H9 (cell line): ENCODE measurements at regions not wholly inside any gene's neighbourhood (a gene's known extent, or its start where the extent isn't known, plus 50 kb on each side); places are given as distances from the start of the nearest gene placed in this dataset.

ENCODE experiments used
- DNase-seq: peaks from one replicate; pipeline ENCODE4 v3.0.0-alpha.2; 2017
- H2AFZ ChIP-seq: one replicate; pipeline ENCODE4 v1.6.1; 2013; ENCODE audit warnings: mild to moderate bottlenecking, low read length, control low read depth, moderate library complexity
- H2AK5ac ChIP-seq: 2 replicates; pipeline ENCODE4 v1.6.1; 2013; ENCODE audit warnings: low read length, control low read depth, mixed read lengths; ENCODE audit not compliant: insufficient read length
- H2BK120ac ChIP-seq: one replicate; pipeline ENCODE4 v1.6.1; 2013; ENCODE audit warnings: low read depth, mild to moderate bottlenecking, low read length, control low read depth, inconsistent platforms; ENCODE audit not compliant: poor library complexity, severe bottlenecking
- H2BK12ac ChIP-seq: 2 replicates; pipeline ENCODE4 v1.6.1; 2013; ENCODE audit warnings: low read length, control low read depth, mixed read lengths, low read depth; ENCODE audit not compliant: insufficient read length
- H2BK15ac ChIP-seq: 2 replicates; pipeline ENCODE4 v1.6.1; 2013; ENCODE audit warnings: low read depth, low read length, control low read depth
- H2BK20ac ChIP-seq: one replicate; pipeline ENCODE4 v1.6.1; 2013; ENCODE audit warnings: low read depth, mild to moderate bottlenecking, low read length, control low read depth, inconsistent platforms; ENCODE audit not compliant: poor library complexity, severe bottlenecking
- H2BK5ac ChIP-seq: 2 replicates; pipeline ENCODE4 v1.6.1; 2013; ENCODE audit warnings: low read length, control low read depth, mixed read lengths; ENCODE audit not compliant: insufficient read length
- H3K14ac ChIP-seq: 2 replicates; pipeline ENCODE4 v1.6.1; 2013; ENCODE audit warnings: low read length, control low read depth; ENCODE audit not compliant: insufficient read depth
- H3K18ac ChIP-seq: 2 replicates; pipeline ENCODE4 v1.6.1; 2013; ENCODE audit warnings: low read depth, mild to moderate bottlenecking, mixed read lengths, low read length, control low read depth; ENCODE audit not compliant: insufficient read length
- H3K23ac ChIP-seq: 2 replicates; pipeline ENCODE4 v1.6.1; 2013; ENCODE audit warnings: low read length, control low read depth, mixed read lengths, low read depth; ENCODE audit not compliant: insufficient read length
- H3K23me2 ChIP-seq: 2 replicates; pipeline ENCODE4 v1.6.1; 2013; ENCODE audit warnings: low read depth, mild to moderate bottlenecking, mixed read lengths, low read length, control low read depth; ENCODE audit not compliant: insufficient read length, poor library complexity, severe bottlenecking
- H3K27ac ChIP-seq: 2 replicates; pipeline ENCODE4 v1.5.1; 2013; ENCODE audit warnings: low read length, control low read depth, mixed read lengths, low read depth; ENCODE audit not compliant: insufficient read length
- H3K27me3 ChIP-seq: 2 replicates; pipeline ENCODE4 v1.6.1; 2013; ENCODE audit warnings: low read length, control low read depth, inconsistent platforms; ENCODE audit not compliant: insufficient read depth
- H3K4ac ChIP-seq: 2 replicates; pipeline ENCODE4 v1.6.1; 2013; ENCODE audit warnings: low read depth, mild to moderate bottlenecking, control low read depth, inconsistent platforms, low read length, moderate library complexity
- H3K4me1 ChIP-seq: 2 replicates; pipeline ENCODE4 v1.6.1; 2013; ENCODE audit warnings: low read length, control low read depth, inconsistent platforms; ENCODE audit not compliant: insufficient read depth
- H3K4me2 ChIP-seq: 2 replicates; pipeline ENCODE4 v1.6.1; 2013; ENCODE audit warnings: low read length, control low read depth, mixed read lengths; ENCODE audit not compliant: insufficient read length, insufficient read depth
- H3K56ac ChIP-seq: 2 replicates; pipeline ENCODE4 v1.6.1; 2013; ENCODE audit warnings: low read depth, mild to moderate bottlenecking, mixed read lengths, low read length, control low read depth; ENCODE audit not compliant: insufficient read length
- H3K79me1 ChIP-seq: 2 replicates; pipeline ENCODE4 v1.6.1; 2013; ENCODE audit warnings: low read depth, mild to moderate bottlenecking, moderate library complexity, low read length, control low read depth, inconsistent platforms; ENCODE audit not compliant: insufficient read depth, poor library complexity, severe bottlenecking
- H3K79me2 ChIP-seq: 2 replicates; pipeline ENCODE4 v1.6.1; 2013; ENCODE audit warnings: low read length, control low read depth, inconsistent platforms; ENCODE audit not compliant: insufficient read depth
- H3K9ac ChIP-seq: 2 replicates; pipeline ENCODE4 v1.6.1; 2013; ENCODE audit warnings: low read length, control low read depth, mixed read lengths; ENCODE audit not compliant: insufficient read length; ENCODE audit errors: extremely low read depth
- H3K9me3 ChIP-seq: one replicate; pipeline ENCODE4 v1.6.1; 2013; ENCODE audit warnings: low read depth, low read length, inconsistent platforms; ENCODE audit not compliant: control insufficient read depth
- H3T11ph ChIP-seq: one replicate; pipeline ENCODE4 v1.6.1; 2013; ENCODE audit warnings: mild to moderate bottlenecking, low read length, control low read depth, inconsistent platforms
- H4K20me1 ChIP-seq: one replicate; pipeline ENCODE4 v1.6.1; 2013; ENCODE audit not compliant: control insufficient read depth, insufficient read length, insufficient read depth
- H4K5ac ChIP-seq: 2 replicates; pipeline ENCODE4 v1.6.1; 2013; ENCODE audit warnings: low read depth, mild to moderate bottlenecking, mixed read lengths, low read length, control low read depth; ENCODE audit not compliant: insufficient read length
- H4K8ac ChIP-seq: replicated peaks from 2 replicates; pipeline ENCODE4 v1.6.1; 2013; ENCODE audit warnings: low read length, control low read depth, mixed read lengths, low read depth; ENCODE audit not compliant: insufficient read length
- H4K91ac ChIP-seq: 2 replicates; pipeline ENCODE4 v1.6.1; 2013; ENCODE audit warnings: low read depth, mild to moderate bottlenecking, moderate library complexity, mixed read lengths, low read length, control low read depth; ENCODE audit not compliant: insufficient read length
- H3K27ac Mint-ChIP-seq, 3 experiments: 2 replicates in 2 of 3; 3 replicates in 1 of 3; pipeline ENCODE4 v1.8.0; 2020 to 2021; ENCODE audit warnings: mixed read lengths in 3 of 3, mild to moderate bottlenecking in 1 of 3, moderate library complexity in 1 of 3
- H3K27me3 Mint-ChIP-seq: 2 replicates; pipeline ENCODE4 v1.8.0; 2021; ENCODE audit warnings: low read depth, mild to moderate bottlenecking, moderate library complexity, mixed read lengths
- H3K36me3 Mint-ChIP-seq, 3 experiments: 2 replicates in 2 of 3; 3 replicates in 1 of 3; pipeline ENCODE4 v1.8.0; 2020 to 2021; ENCODE audit warnings: low read depth in 3 of 3, mixed read lengths in 3 of 3; ENCODE audit not compliant: insufficient read depth in 1 of 3
- H3K4me1 Mint-ChIP-seq, 2 experiments: 2 replicates each; pipeline ENCODE4 v1.8.0; 2020; ENCODE audit warnings: mixed read lengths in 2 of 2
- H3K4me3 Mint-ChIP-seq, 2 experiments: 2 replicates in 1 of 2; 3 replicates in 1 of 2; pipeline ENCODE4 v1.8.0; 2020 to 2021; ENCODE audit warnings: mild to moderate bottlenecking in 2 of 2, mixed read lengths in 2 of 2, moderate library complexity in 1 of 2
- H3K9me3 Mint-ChIP-seq, 2 experiments: 2 replicates in 1 of 2; 3 replicates in 1 of 2; pipeline ENCODE4 v1.8.0; 2020; ENCODE audit warnings: mild to moderate bottlenecking in 2 of 2, mixed read lengths in 2 of 2, moderate library complexity in 1 of 2
- WGBS: extraction: QIAGEN DNeasy Blood & Tissue Kit; methylation state at CpG from one replicate; pipeline ENCODE4 v1.1.7; 2013; ENCODE audit warnings: missing lambda C conversion rate, low lambda C conversion rate, mixed read lengths; ENCODE audit not compliant: insufficient read length; ENCODE audit errors: extremely low coverage; 5-methylcytosine and 5-hydroxymethylcytosine counted together
- TF ChIP-seq, protein P1 (sequence below): fragments of 200-600 bp; sonication (generic); conservative IDR thresholded peaks from 3 replicates; pipeline ENCODE4 v1.8.0; 2021; ENCODE audit warnings: antibody characterized with exemption, mild to moderate bottlenecking

DNA sequence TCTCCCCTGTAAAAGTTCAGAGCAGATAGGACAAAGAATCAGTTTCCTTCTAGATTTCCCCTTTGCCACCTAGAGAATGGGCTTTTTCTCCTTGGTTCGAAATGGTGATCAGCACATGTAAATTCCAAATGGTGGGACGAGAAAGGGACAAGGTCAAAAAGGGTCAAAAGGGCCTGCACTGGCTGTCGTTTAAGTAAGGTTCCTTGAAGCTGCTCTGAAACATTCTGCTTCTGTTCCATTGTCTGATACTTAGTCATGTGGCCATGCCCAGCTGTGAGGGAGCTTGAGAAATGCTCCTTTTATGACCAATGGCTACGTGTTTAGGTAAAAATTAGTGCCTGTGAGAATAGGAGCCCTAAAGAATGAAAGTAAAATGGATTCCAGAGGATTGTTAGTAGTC lies 165.9 kb upstream of the CENPE start:
- H3K36me3 Mint-ChIP-seq: peaks cover 27 to 34% (median 30%) of the 10 kb centered on the region in 3 experiments
- peaks cover 4 to 14% of the 10 kb centered on the region in 2 experiments; a peak in 3 of 4 replicates for H3K4me1 Mint-ChIP-seq
- no CpG with 5 or more reads among the region's 4 CpGs for WGBS

More for the DNA sequence above, 165.9 kb upstream of the CENPE start:
- H2BK12ac ChIP-seq: no peak overlapping the region
- no peak overlapping the region for H3K23ac ChIP-seq
- H3K9me3 ChIP-seq: peaks cover 12% of the 10 kb centered on the region
- no peaks in the 10 kb centered on the region for H3K79me2 ChIP-seq
- H4K91ac ChIP-seq: no peak overlapping the region
- no peak overlapping the region for H3K9ac ChIP-seq
- H2BK15ac ChIP-seq: no peak overlapping the region
- Mint-ChIP-seq H3K27ac (no peak overlapping the region), H3K4me3 (no peak overlapping the region), H3K27me3 (no peaks in the 10 kb centered on the region), H3K9me3 (peaks cover 31 to 35% of the 10 kb centered on the region in 2 experiments)
- no peaks in the 10 kb centered on the region for H3K4me1 ChIP-seq
- H2BK120ac ChIP-seq: no peak overlapping the region
- H4K8ac ChIP-seq: no peak overlapping the region
- no peak overlapping the region for H2AFZ ChIP-seq
- H2BK20ac ChIP-seq: no peak overlapping the region
- no peak overlapping the region for H2BK5ac ChIP-seq
- no peak overlapping the region for H3K4me2 ChIP-seq
- no peak overlapping the region for H3K18ac ChIP-seq
- H3K79me1 ChIP-seq: no peaks in the 10 kb centered on the region
- TF ChIP-seq, protein P1, sequence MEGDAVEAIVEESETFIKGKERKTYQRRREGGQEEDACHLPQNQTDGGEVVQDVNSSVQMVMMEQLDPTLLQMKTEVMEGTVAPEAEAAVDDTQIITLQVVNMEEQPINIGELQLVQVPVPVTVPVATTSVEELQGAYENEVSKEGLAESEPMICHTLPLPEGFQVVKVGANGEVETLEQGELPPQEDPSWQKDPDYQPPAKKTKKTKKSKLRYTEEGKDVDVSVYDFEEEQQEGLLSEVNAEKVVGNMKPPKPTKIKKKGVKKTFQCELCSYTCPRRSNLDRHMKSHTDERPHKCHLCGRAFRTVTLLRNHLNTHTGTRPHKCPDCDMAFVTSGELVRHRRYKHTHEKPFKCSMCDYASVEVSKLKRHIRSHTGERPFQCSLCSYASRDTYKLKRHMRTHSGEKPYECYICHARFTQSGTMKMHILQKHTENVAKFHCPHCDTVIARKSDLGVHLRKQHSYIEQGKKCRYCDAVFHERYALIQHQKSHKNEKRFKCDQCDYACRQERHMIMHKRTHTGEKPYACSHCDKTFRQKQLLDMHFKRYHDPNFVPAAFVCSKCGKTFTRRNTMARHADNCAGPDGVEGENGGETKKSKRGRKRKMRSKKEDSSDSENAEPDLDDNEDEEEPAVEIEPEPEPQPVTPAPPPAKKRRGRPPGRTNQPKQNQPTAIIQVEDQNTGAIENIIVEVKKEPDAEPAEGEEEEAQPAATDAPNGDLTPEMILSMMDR: no peak
- no peak for DNase-seq
- no peak overlapping the region for H3K56ac ChIP-seq
- no peak overlapping the region for H3K14ac ChIP-seq
- no peak overlapping the region for H4K5ac ChIP-seq
- no peaks in the 10 kb centered on the region for H3K27me3 ChIP-seq
- H3K27ac ChIP-seq: no peak overlapping the region
- no peak overlapping the region for H2AK5ac ChIP-seq
- no peak overlapping the region for H3T11ph ChIP-seq
- H4K20me1 ChIP-seq: no peaks in the 10 kb centered on the region
- no peaks in the 10 kb centered on the region for H3K23me2 ChIP-seq
- no peak overlapping the region for H3K4ac ChIP-seq
